Stimulated activated naive CD8-positive, alpha-beta T cell treated with anti-CD3 and anti-CD28 coated beads, Interleukin-15, Interleukin-2, amounts not matched to agents 100 U/mL and 50 U/mL, for 24 hours (primary cell): ENCODE measurements at regions not wholly inside any gene's neighbourhood (a gene's known extent, or its start where the extent isn't known, plus 50 kb on each side); places are given as distances from the start of the nearest gene placed in this dataset.
"Not testable (repeated sequence)": the region's sequence is repeated elsewhere in the genome, so short reads cannot be mapped to it uniquely, and the experiment has no call there.

ENCODE experiments used
- ATAC-seq: fragments of 150-1000 bp; cut with Tn5 transposase; one replicate; pipeline ENCODE4 v1.10.0; 2021
- DNase-seq: peaks from one replicate; pipeline ENCODE4 v3.0.0; 2021

GRCh38 chr7:19376538-19376937 is 231.3 kb upstream of the FERD3L start:
- ATAC-seq, result no peak
- DNase-seq, result no peak

- ATAC-seq, result no peak
- no peak for DNase-seq
Observed at GRCh38 chr7:19375976-19376375, 230.8 kb upstream of the FERD3L start.

GRCh38 chr7:19373334-19373733 is 228.1 kb upstream of the FERD3L start:
- ATAC-seq, result no peak
- no peak for DNase-seq

- DNase-seq, result no peak
- ATAC-seq, result no peak
Observed at GRCh38 chr7:19369806-19370205, 224.6 kb upstream of the FERD3L start.

- ATAC-seq (no peak), DNase-seq (no peak)
Observed at GRCh38 chr7:19369182-19369581, 224.0 kb upstream of the FERD3L start.

GRCh38 chr7:19368491-19368925 is 223.3 kb upstream of the FERD3L start:
- ATAC-seq (no peak), DNase-seq (no peak)

GRCh38 chr7:19364950-19365349 is 219.7 kb upstream of the FERD3L start:
- ATAC-seq (no peak), DNase-seq (no peak)

- no peak for DNase-seq
- no peak for ATAC-seq
Observed at GRCh38 chr7:19362099-19362498, 216.9 kb upstream of the FERD3L start.

- DNase-seq (no peak), ATAC-seq (no peak)
Observed at GRCh38 chr7:19353180-19353579, 208.0 kb upstream of the FERD3L start.

- no peak for ATAC-seq
Observed at GRCh38 chr7:19352305-19352695, 207.1 kb upstream of the FERD3L start.

GRCh38 chr7:19351341-19352304 is 206.4 kb upstream of the FERD3L start:
- DNase-seq (no peak), ATAC-seq (no peak)

More at GRCh38 chr7:19352305-19352695, 207.1 kb upstream of the FERD3L start:
- DNase-seq, result no peak

GRCh38 chr7:19339512-19339911 is 194.3 kb upstream of the FERD3L start:
- ATAC-seq, result no peak
- no peak for DNase-seq

GRCh38 chr7:19338512-19338911 is 193.3 kb upstream of the FERD3L start:
- not testable (repeated sequence) for ATAC-seq, DNase-seq

GRCh38 chr7:19336836-19337383 is 191.7 kb upstream of the FERD3L start:
- ATAC-seq (no peak), DNase-seq (no peak)

GRCh38 chr7:19333706-19334105 is 188.5 kb upstream of the FERD3L start:
- no peak for ATAC-seq

GRCh38 chr7:19327018-19327417 is 181.8 kb upstream of the FERD3L start:
- DNase-seq (no peak), ATAC-seq (no peak)

More at GRCh38 chr7:19333706-19334105, 188.5 kb upstream of the FERD3L start:
- DNase-seq, result no peak

GRCh38 chr7:19322002-19322401 is 176.8 kb upstream of the FERD3L start:
- DNase-seq, result no peak
- ATAC-seq, result no peak

- no peak for ATAC-seq
- no peak for DNase-seq
Observed at GRCh38 chr7:19318287-19318686, 173.1 kb upstream of the FERD3L start.

GRCh38 chr7:19317461-19317860 is 172.2 kb upstream of the FERD3L start:
- no peak for DNase-seq
- ATAC-seq, result no peak

GRCh38 chr7:19312416-19312815 is 167.2 kb upstream of the FERD3L start:
- ATAC-seq (no peak), DNase-seq (no peak)

- DNase-seq (no peak), ATAC-seq (no peak)
Observed at GRCh38 chr7:19307554-19307953, 162.3 kb upstream of the FERD3L start.

- ATAC-seq (no peak), DNase-seq (no peak)
Observed at GRCh38 chr7:19305698-19306097, 160.5 kb upstream of the FERD3L start.

GRCh38 chr7:19304086-19304485 is 158.9 kb upstream of the FERD3L start:
- ATAC-seq, result no peak
- DNase-seq, result no peak

- ATAC-seq, result no peak
- DNase-seq, result no peak
Observed at GRCh38 chr7:19302731-19303130, 157.5 kb upstream of the FERD3L start.
